Left lung (tissue), 4 donors: ENCODE measurements at regions not wholly inside any gene's neighbourhood (a gene's known extent, or its start where the extent isn't known, plus 50 kb on each side); places are given as distances from the start of the nearest gene placed in this dataset.

Experiments used
- ATAC-seq: fragments of 200-7000 bp; cut with Tn5 transposase; one replicate; pipeline ENCODE4 v1.9.1; 2020; ENCODE audit warnings: moderate library complexity
- DNase-seq, 4 donors: peaks; one replicate each; pipeline ENCODE4 v3.0.0-alpha.2; 2013 to 2020
- H3K27ac ChIP-seq, 2 donors: fragments of 200-600 bp; sonication (generic) in 1 of 2; one replicate each; pipeline versions ENCODE4 v1.5.0 to v1.8.0; 2020 to 2021
- H3K27me3 ChIP-seq, 2 donors: fragments of 200-600 bp; sonication (generic) in 1 of 2; one replicate each; pipeline versions ENCODE4 v1.5.0 to v1.8.0; 2020 to 2021
- H3K36me3 ChIP-seq, 2 donors: fragments of 200-600 bp; sonication (generic) in 1 of 2; one replicate each; pipeline versions ENCODE4 v1.5.0 to v1.8.0; 2020 to 2021
- H3K4me1 ChIP-seq, 2 donors: fragments of 200-600 bp; one replicate each; pipeline ENCODE4 v1.8.0; 2021
- H3K4me3 ChIP-seq, 2 donors: fragments of 200-600 bp; sonication (generic) in 1 of 2; one replicate each; pipeline versions ENCODE4 v1.5.0 to v1.8.0; 2020 to 2021; ENCODE audit warnings: mild to moderate bottlenecking in 1 of 2
- H3K9me3 ChIP-seq, 2 donors: fragments of 200-600 bp; sonication (generic) in 1 of 2; one replicate each; pipeline versions ENCODE4 v1.5.0 to v1.8.0; 2020 to 2021
- CTCF ChIP-seq, 2 donors: fragments of 200-600 bp; sonication (generic) in 1 of 2; IDR thresholded peaks; one replicate each; pipeline versions ENCODE4 v1.5.0 to v1.8.0; 2021; ENCODE audit warnings: antibody characterized with exemption in 2 of 2
- intact Hi-C, 2 donors: fragments of 100-400 bp; cut with DNase I; formaldehyde crosslinking; loops; one replicate each; pipeline versions ENCODE4 v1.11.2 to v1.14.2; 2022
- donor health status: DM: no; HTN: yes; CAD: no.
- donor health status: DM: no; HTN: no; CAD: no.

- Histone ChIP-seq H3K27ac (no peak overlapping the region), H3K9me3 (no peaks in the 10 kb centered on the region), H3K27me3 (no peaks in the 10 kb centered on the region), H3K4me3 (no peak overlapping the region), H3K4me1 (no peaks in the 10 kb centered on the region), H3K36me3 (no peaks in the 10 kb centered on the region)
- DNase-seq = no peak
- intact Hi-C loops = no loop called here
- no peak for ATAC-seq
- TF ChIP-seq CTCF (IDR thresholded peaks at IDR 0.05) = no peak
Measured at GRCh38 chr1:67979532-67979931, 70.9 kb downstream of the DIRAS3 start.

GRCh38 chr1:67978890-67979516 lies 71.4 kb downstream of the DIRAS3 start:
- no peak overlapping the region for H3K4me3 ChIP-seq
- no peaks in the 10 kb centered on the region for H3K9me3 ChIP-seq
- no peaks in the 10 kb centered on the region for H3K36me3 ChIP-seq
- intact Hi-C loops = no loop called here
- no peak overlapping the region for H3K27ac ChIP-seq
- H3K4me1 ChIP-seq = no peaks in the 10 kb centered on the region
- DNase-seq = no peak
- no peak for TF ChIP-seq CTCF (IDR thresholded peaks at IDR 0.05)
- peak; percentile 87 for ATAC-seq
- no peaks in the 10 kb centered on the region for H3K27me3 ChIP-seq

GRCh38 chr1:67977756-67978155 lies 72.7 kb downstream of the DIRAS3 start:
- no peak for DNase-seq
- no peaks in the 10 kb centered on the region for H3K36me3 ChIP-seq
- H3K9me3 ChIP-seq = no peaks in the 10 kb centered on the region
- intact Hi-C loops = no loop called here
- no peak for TF ChIP-seq CTCF (IDR thresholded peaks at IDR 0.05)
- no peaks in the 10 kb centered on the region for H3K27me3 ChIP-seq
- no peak overlapping the region for H3K4me3 ChIP-seq
- H3K4me1 ChIP-seq = no peaks in the 10 kb centered on the region
- ATAC-seq = no peak
- H3K27ac ChIP-seq = no peak overlapping the region

- intact Hi-C loops = no loop called here
- no peak for TF ChIP-seq CTCF (IDR thresholded peaks at IDR 0.05)
Measured at GRCh38 chr1:67973051-67973450, 77.4 kb downstream of the DIRAS3 start.

GRCh38 chr1:67970088-67970487 lies 80.3 kb downstream of the DIRAS3 start:
- H3K27ac ChIP-seq = no peak overlapping the region
- H3K4me1 ChIP-seq = no peaks in the 10 kb centered on the region
- H3K36me3 ChIP-seq = no peaks in the 10 kb centered on the region
- no peak for ATAC-seq
- H3K4me3 ChIP-seq = no peak overlapping the region
- intact Hi-C loops = no loop called here
- DNase-seq = no peak
- TF ChIP-seq CTCF (IDR thresholded peaks at IDR 0.05) = no peak
- H3K27me3 ChIP-seq = no peaks in the 10 kb centered on the region
- H3K9me3 ChIP-seq = no peaks in the 10 kb centered on the region

More at GRCh38 chr1:67973051-67973450, 77.4 kb downstream of the DIRAS3 start:
- DNase-seq (no peak), ATAC-seq (no peak)
- H3K4me1 ChIP-seq = no peaks in the 10 kb centered on the region
- H3K27me3 ChIP-seq = no peaks in the 10 kb centered on the region
- no peaks in the 10 kb centered on the region for H3K9me3 ChIP-seq
- no peaks in the 10 kb centered on the region for H3K36me3 ChIP-seq
- no peak overlapping the region for H3K27ac ChIP-seq
- no peak overlapping the region for H3K4me3 ChIP-seq
